ENCODE measurements at regions not wholly inside any gene's neighbourhood (a gene's known extent, or its start where the extent isn't known, plus 50 kb on each side); places are given as distances from the start of the nearest gene placed in this dataset.

GRCh38 chr1:219757890-219758289 is 145.0 kb upstream of the ZC3H11B start:
- Histone ChIP-seq H3K4me2 (ENCODE audit: low read length) (no peak overlapping the region), H3K27ac (ENCODE audit: low read depth, low read length) (no peak overlapping the region), H3K27me3 (ENCODE audit: insufficient read depth, low read length) (no peaks in the 10 kb centered on the region; the same call in 1 of the 2 replicates), H3K4me3 (replicated peaks in 1 of 2; ENCODE audit: low read depth in 1 of 2, low read length in 2 of 2) (no peak overlapping the region), H3K79me2 (ENCODE audit: insufficient read depth, low read length) (no peaks in the 10 kb centered on the region), H3K9me3 (ENCODE audit: control insufficient read depth in 1 of 2, insufficient read depth in 1 of 2, low read depth in 1 of 2, low read length in 2 of 2) (no peaks in the 10 kb centered on the region), H4K20me1 (ENCODE audit: insufficient read depth) (no peaks in the 10 kb centered on the region), H3K9me2 (ENCODE audit: insufficient read depth) (no peaks in the 10 kb centered on the region), H3K4me1 (ENCODE audit: control insufficient read depth in 1 of 2, insufficient read depth in 2 of 2, low read length in 2 of 2) (no peaks in the 10 kb centered on the region), H2AFZ (ENCODE audit: low read depth, low read length, poor library complexity, severe bottlenecking) (no peak overlapping the region), H3K9ac (ENCODE audit: low read length) (no peak overlapping the region), H3K36me3 (ENCODE audit: control insufficient read depth in 1 of 2, insufficient read depth in 2 of 2, low read length in 2 of 2) (no peaks in the 10 kb centered on the region)
- ChIA-PET POLR2A (no interaction called here), CTCF (no interaction called here), RAD21 (ENCODE audit: low non-redundant PET in 1 of 2, low total read pairs in 2 of 2, uncharacterized antibody in 2 of 2, unreplicated experiment in 2 of 2) (no interaction called here)
- no peak for DNase-seq (ENCODE audit: low read depth, low spot score)
- TF ChIP-seq TCF7L2 (IDR thresholded peaks at IDR 0.05; ENCODE audit: borderline replicate concordance, extremely low read depth, insufficient read depth, insufficient read length) (peak; percentile 86), SRF (IDR thresholded peaks at IDR 0.05; ENCODE audit: low read depth) (no peak), REST (IDR thresholded peaks at IDR 0.05; ENCODE audit: low read depth) (no peak), CBX3 (IDR thresholded peaks at IDR 0.05; ENCODE audit: low read depth) (no peak)
- no peak for ATAC-seq
- intact Hi-C loops (cut with micrococcal nuclease), result no loop called here
- BruUV-seq (replicated peaks), result no TSS peak

GRCh38 chr1:219755234-219755633 is 142.3 kb upstream of the ZC3H11B start:
- ChIA-PET POLR2A (no interaction called here), RAD21 (ENCODE audit: low non-redundant PET in 1 of 2, low total read pairs in 2 of 2, uncharacterized antibody in 2 of 2, unreplicated experiment in 2 of 2) (no interaction called here), CTCF (no interaction called here)
- Histone ChIP-seq H3K4me3 (replicated peaks in 1 of 2; ENCODE audit: low read depth in 1 of 2, low read length in 2 of 2) (no peak overlapping the region), H3K4me1 (ENCODE audit: control insufficient read depth in 1 of 2, insufficient read depth in 2 of 2, low read length in 2 of 2) (no peaks in the 10 kb centered on the region), H3K27ac (ENCODE audit: low read depth, low read length) (no peak overlapping the region), H3K36me3 (ENCODE audit: control insufficient read depth in 1 of 2, insufficient read depth in 2 of 2, low read length in 2 of 2) (no peaks in the 10 kb centered on the region), H3K9me2 (ENCODE audit: insufficient read depth) (no peaks in the 10 kb centered on the region), H2AFZ (ENCODE audit: low read depth, low read length, poor library complexity, severe bottlenecking) (no peak overlapping the region), H3K4me2 (ENCODE audit: low read length) (no peak overlapping the region), H3K79me2 (ENCODE audit: insufficient read depth, low read length) (no peaks in the 10 kb centered on the region), H3K27me3 (ENCODE audit: insufficient read depth, low read length) (no peaks in the 10 kb centered on the region; the same call in 1 of the 2 replicates), H4K20me1 (ENCODE audit: insufficient read depth) (no peaks in the 10 kb centered on the region), H3K9ac (ENCODE audit: low read length) (no peak overlapping the region), H3K9me3 (ENCODE audit: control insufficient read depth in 1 of 2, insufficient read depth in 1 of 2, low read depth in 1 of 2, low read length in 2 of 2) (no peaks in the 10 kb centered on the region)
- no peak for ATAC-seq
- intact Hi-C loops (cut with micrococcal nuclease), result no loop called here
- no TSS peak for BruUV-seq (replicated peaks)
- DNase-seq (ENCODE audit: low read depth, low spot score), result no peak
- no peak for TF ChIP-seq JUND (IDR thresholded peaks at IDR 0.05)
- TF ChIP-seq EGR1 (IDR thresholded peaks at IDR 0.05; ENCODE audit: low read depth), result no peak
- TF ChIP-seq EZH2phosphoT487 (IDR thresholded peaks at IDR 0.05; ENCODE audit: borderline replicate concordance), result no peak
- no peak for TF ChIP-seq ZBTB33 (IDR thresholded peaks at IDR 0.05; ENCODE audit: extremely low read depth, insufficient replicate concordance, low read length)
- TF ChIP-seq SIN3A (IDR thresholded peaks at IDR 0.05; ENCODE audit: low read depth), result no peak

Data from HCT116 (cell line).